CD4-positive, CD25-positive, alpha-beta regulatory T cell (primary cell): ENCODE measurements at regions not wholly inside any gene's neighbourhood (a gene's known extent, or its start where the extent isn't known, plus 50 kb on each side); places are given as distances from the start of the nearest gene placed in this dataset.
"Not testable (repeated sequence)": the region's sequence is repeated elsewhere in the genome, so short reads cannot be mapped to it uniquely, and the experiment has no call there.

Source experiments
- ATAC-seq, 2 donors: fragments of 150-1000 bp; cut with Tn5 transposase; one replicate each; pipeline ENCODE4 v1.10.0; 2021; ENCODE audit warnings: low read depth in 2 of 2, moderate number of reproducible peaks in 2 of 2, moderate library complexity in 1 of 2
- DNase-seq, 3 donors: peaks; one replicate each; pipeline versions ENCODE4 v3.0.0 to v3.0.0-alpha.2; 2012 to 2022; ENCODE audit warnings: mixed read lengths in 1 of 3
- H3K27ac ChIP-seq: one replicate; pipeline ENCODE4 v1.7.0; 2013; ENCODE audit warnings: mild to moderate bottlenecking, low read length; ENCODE audit not compliant: insufficient read depth, poor library complexity, severe bottlenecking
- H3K27me3 ChIP-seq: one replicate; pipeline ENCODE4 v1.7.0; 2013; ENCODE audit warnings: low read length; ENCODE audit not compliant: control insufficient read depth, insufficient read depth
- H3K36me3 ChIP-seq: one replicate; pipeline ENCODE4 v1.7.0; 2013; ENCODE audit warnings: mild to moderate bottlenecking, low read length, moderate library complexity; ENCODE audit not compliant: control insufficient read depth, insufficient read depth
- H3K4me1 ChIP-seq: 2 replicates; pipeline ENCODE4 v1.7.0; 2013; ENCODE audit warnings: mild to moderate bottlenecking, low read length; ENCODE audit not compliant: insufficient read depth, control insufficient read depth, poor library complexity, severe bottlenecking
- H3K4me3 ChIP-seq: one replicate; pipeline ENCODE4 v1.7.0; 2013; ENCODE audit warnings: low read depth, mild to moderate bottlenecking, low read length, moderate library complexity
- H3K9me3 ChIP-seq, 2 experiments: 1 replicate in 1 of 2; 2 replicates in 1 of 2; pipeline ENCODE4 v1.7.0; 2013; ENCODE audit warnings: low read length in 2 of 2, mild to moderate bottlenecking in 1 of 2, moderate library complexity in 1 of 2; ENCODE audit not compliant: control insufficient read depth in 2 of 2
- H3K27ac Mint-ChIP-seq, 3 donors: one replicate each; pipeline ENCODE4 v1.8.0; 2020 to 2022; ENCODE audit warnings: mild to moderate bottlenecking in 3 of 3, mixed read lengths in 3 of 3, moderate library complexity in 2 of 3
- H3K27me3 Mint-ChIP-seq: one replicate; pipeline ENCODE4 v1.8.0; 2022; ENCODE audit warnings: mild to moderate bottlenecking, mixed read lengths
- H3K36me3 Mint-ChIP-seq: one replicate; pipeline ENCODE4 v1.8.0; 2020; ENCODE audit warnings: mixed read lengths
- H3K4me1 Mint-ChIP-seq, 4 donors: one replicate each; pipeline ENCODE4 v1.8.0; 2020 to 2022; ENCODE audit warnings: mixed read lengths in 4 of 4, mild to moderate bottlenecking in 1 of 4
- H3K4me3 Mint-ChIP-seq, 4 donors: one replicate each; pipeline ENCODE4 v1.8.0; 2020 to 2022; ENCODE audit warnings: mild to moderate bottlenecking in 4 of 4, mixed read lengths in 4 of 4, moderate library complexity in 3 of 4
- H3K9me3 Mint-ChIP-seq, 7 donors: one replicate each; pipeline ENCODE4 v1.8.0; 2020 to 2022; ENCODE audit warnings: mixed read lengths in 7 of 7, mild to moderate bottlenecking in 3 of 7, moderate library complexity in 2 of 7

DNA sequence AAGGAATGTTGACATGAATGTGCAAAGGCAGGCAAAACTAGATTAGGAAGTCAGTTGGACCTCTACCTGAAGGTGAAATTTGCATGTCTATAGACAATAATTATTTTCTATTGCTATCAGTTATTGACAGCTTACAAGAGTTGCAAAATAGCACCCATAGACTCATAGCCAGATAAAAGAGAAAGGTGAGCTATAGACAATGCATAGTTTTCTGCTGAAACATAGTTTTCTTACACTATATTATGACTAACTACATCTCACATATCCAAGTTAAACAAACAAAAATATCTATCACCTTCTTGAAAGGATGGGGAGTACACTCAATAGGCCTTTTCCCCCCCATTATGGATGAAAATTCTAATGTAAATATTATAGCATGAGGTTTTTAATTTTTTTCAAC lies 305.0 kb downstream of the PTH2R start:
- DNase-seq (no peak), ATAC-seq (no peak)
- H3K27me3 Mint-ChIP-seq = no peaks in the 10 kb centered on the region
- Histone ChIP-seq H3K4me3 (no peak overlapping the region), H3K36me3 (no peaks in the 10 kb centered on the region), H3K27ac (no peak overlapping the region), H3K9me3 (no peaks in the 10 kb centered on the region), H3K27me3 (no peaks in the 10 kb centered on the region), H3K4me1 (no peaks in the 10 kb centered on the region)
- H3K9me3 Mint-ChIP-seq = peaks cover 0 to 3% (median 0%) of the 10 kb centered on the region in 7 donors
- H3K27ac Mint-ChIP-seq = no peak overlapping the region
- H3K4me3 Mint-ChIP-seq = no peak overlapping the region
- H3K4me1 Mint-ChIP-seq = no peaks in the 10 kb centered on the region
- H3K36me3 Mint-ChIP-seq = no peaks in the 10 kb centered on the region

DNA sequence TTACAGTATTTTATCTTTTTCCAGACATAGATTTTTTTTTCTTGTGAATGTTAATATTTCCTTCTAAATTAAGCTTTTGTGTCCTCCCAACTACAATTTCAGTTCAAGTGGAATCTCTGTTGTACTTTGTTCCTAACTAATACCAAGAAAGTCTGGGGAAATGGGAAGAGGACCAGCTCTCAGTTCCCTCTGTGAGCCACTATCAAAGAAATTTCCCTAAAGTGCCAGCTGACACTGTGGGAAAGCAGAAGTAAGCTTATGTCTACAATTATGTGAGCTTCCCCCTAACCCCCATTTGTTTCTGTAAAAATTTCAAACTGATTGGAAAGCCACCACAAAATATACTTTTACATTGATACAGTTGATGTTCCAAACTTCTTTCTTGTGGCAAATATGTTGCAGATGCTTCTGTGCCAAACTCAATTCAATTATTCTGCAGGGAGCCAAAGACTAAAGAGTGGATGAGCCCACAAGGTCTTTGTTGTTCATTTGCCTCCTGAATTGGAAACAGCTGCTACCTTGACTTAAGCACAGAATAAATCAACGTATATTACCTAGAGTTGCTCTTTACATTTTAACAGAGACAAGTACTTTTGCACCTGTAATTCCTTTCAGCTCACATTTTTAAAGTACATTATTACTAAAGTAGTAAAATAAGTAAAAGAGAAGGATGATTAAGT lies 306.6 kb downstream of the PTH2R start:
- no peak overlapping the region for H3K27ac ChIP-seq
- peaks cover 0 to 5% (median 1%) of the 10 kb centered on the region in 7 donors for H3K9me3 Mint-ChIP-seq
- H3K27ac Mint-ChIP-seq = no peak overlapping the region
- H3K27me3 Mint-ChIP-seq = no peaks in the 10 kb centered on the region
- no peaks in the 10 kb centered on the region for H3K27me3 ChIP-seq
- H3K4me3 ChIP-seq = no peak overlapping the region
- no peaks in the 10 kb centered on the region for H3K4me1 ChIP-seq
- ATAC-seq (no peak), DNase-seq (no peak)
- H3K9me3 ChIP-seq = no peaks in the 10 kb centered on the region
- no peaks in the 10 kb centered on the region for H3K36me3 Mint-ChIP-seq
- H3K4me3 Mint-ChIP-seq = no peak overlapping the region
- no peaks in the 10 kb centered on the region for H3K36me3 ChIP-seq
- H3K4me1 Mint-ChIP-seq = no peaks in the 10 kb centered on the region

DNA sequence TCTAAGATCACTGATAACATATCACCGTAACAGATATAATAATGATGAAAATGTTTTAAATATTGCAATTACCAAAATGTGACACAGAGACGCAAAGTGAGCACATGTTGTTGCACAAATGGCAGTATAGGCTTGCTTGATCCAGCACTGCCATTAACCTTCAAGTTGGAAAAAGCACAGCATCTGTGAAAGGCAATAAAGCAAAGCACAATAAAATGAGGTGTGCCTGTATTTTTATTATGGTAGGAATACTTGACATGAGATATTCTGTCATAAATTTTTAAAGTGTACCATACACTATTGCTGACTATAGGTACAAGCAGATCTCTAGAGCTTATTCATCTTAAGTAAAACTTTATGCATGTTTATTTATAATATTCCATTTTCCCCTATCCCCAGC lies 312.2 kb downstream of the PTH2R start:
- Histone ChIP-seq H3K27me3 (no peaks in the 10 kb centered on the region), H3K36me3 (no peaks in the 10 kb centered on the region), H3K4me3 (no peak overlapping the region), H3K4me1 (no peaks in the 10 kb centered on the region), H3K9me3 (no peaks in the 10 kb centered on the region), H3K27ac (no peak overlapping the region)
- H3K27ac Mint-ChIP-seq = no peak overlapping the region
- ATAC-seq (no peak), DNase-seq (no peak)
- no peaks in the 10 kb centered on the region for H3K36me3 Mint-ChIP-seq
- no peaks in the 10 kb centered on the region for H3K4me1 Mint-ChIP-seq
- H3K4me3 Mint-ChIP-seq = no peak overlapping the region
- no peaks in the 10 kb centered on the region for H3K27me3 Mint-ChIP-seq
- peaks cover 0 to 17% (median 1%) of the 10 kb centered on the region in 7 donors for H3K9me3 Mint-ChIP-seq

GRCh38 chr2:208722731-208723130 lies 316.1 kb downstream of the PTH2R start:
- H3K4me1 Mint-ChIP-seq = no peaks in the 10 kb centered on the region
- Histone ChIP-seq H3K4me3 (no peak overlapping the region), H3K9me3 (no peaks in the 10 kb centered on the region), H3K27ac (no peak overlapping the region), H3K4me1 (no peaks in the 10 kb centered on the region), H3K36me3 (no peaks in the 10 kb centered on the region), H3K27me3 (no peaks in the 10 kb centered on the region)
- no peak for ATAC-seq
- no peaks in the 10 kb centered on the region for H3K27me3 Mint-ChIP-seq
- no peaks in the 10 kb centered on the region for H3K36me3 Mint-ChIP-seq
- no peak for DNase-seq
- peaks cover 0 to 17% (median 3%) of the 10 kb centered on the region in 7 donors for H3K9me3 Mint-ChIP-seq
- H3K27ac Mint-ChIP-seq = no peak overlapping the region
- no peak overlapping the region for H3K4me3 Mint-ChIP-seq

GRCh38 chr2:208725280-208725679 lies 318.7 kb downstream of the PTH2R start:
- ATAC-seq = no peak

DNA sequence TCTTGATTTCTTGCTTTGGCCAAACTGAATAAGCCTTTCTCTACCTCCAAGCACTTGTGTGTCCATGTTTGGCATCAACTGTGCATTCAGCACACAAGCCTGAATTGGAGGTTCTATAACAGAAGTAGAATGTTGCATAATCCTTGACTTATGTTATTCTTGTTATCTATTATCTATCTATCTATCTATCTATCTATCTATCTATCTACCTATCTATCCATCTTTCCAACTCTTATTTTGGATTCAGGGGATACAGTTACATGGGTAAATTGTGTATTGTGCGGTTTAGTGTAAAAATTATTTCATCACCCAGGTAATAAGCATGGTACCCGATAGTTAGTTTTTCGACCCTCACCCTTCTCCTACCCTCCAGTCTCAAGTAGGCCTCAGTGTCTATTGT lies 319.6 kb downstream of the PTH2R start:
- Mint-ChIP-seq H3K36me3 (no peaks in the 10 kb centered on the region), H3K4me3 (no peak overlapping the region), H3K27ac (no peak overlapping the region), H3K9me3 (peaks cover 0 to 17% (median 5%) of the 10 kb centered on the region in 7 donors), H3K4me1 (no peaks in the 10 kb centered on the region), H3K27me3 (no peaks in the 10 kb centered on the region)
- no peaks in the 10 kb centered on the region for H3K36me3 ChIP-seq
- DNase-seq (no peak), ATAC-seq (no peak)
- no peaks in the 10 kb centered on the region for H3K4me1 ChIP-seq
- no peaks in the 10 kb centered on the region for H3K27me3 ChIP-seq
- no peak overlapping the region for H3K27ac ChIP-seq
- H3K4me3 ChIP-seq = no peak overlapping the region
- H3K9me3 ChIP-seq = no peaks in the 10 kb centered on the region

More at GRCh38 chr2:208725280-208725679, 318.7 kb downstream of the PTH2R start:
- Histone ChIP-seq H3K4me3 (no peak overlapping the region), H3K27ac (no peak overlapping the region), H3K36me3 (no peaks in the 10 kb centered on the region), H3K9me3 (no peaks in the 10 kb centered on the region), H3K4me1 (no peaks in the 10 kb centered on the region), H3K27me3 (no peaks in the 10 kb centered on the region)
- Mint-ChIP-seq H3K9me3 (peaks cover 0 to 17% (median 5%) of the 10 kb centered on the region in 7 donors), H3K4me3 (no peak overlapping the region), H3K36me3 (no peaks in the 10 kb centered on the region), H3K27ac (no peak overlapping the region), H3K27me3 (no peaks in the 10 kb centered on the region), H3K4me1 (no peaks in the 10 kb centered on the region)
- no peak for DNase-seq

DNA sequence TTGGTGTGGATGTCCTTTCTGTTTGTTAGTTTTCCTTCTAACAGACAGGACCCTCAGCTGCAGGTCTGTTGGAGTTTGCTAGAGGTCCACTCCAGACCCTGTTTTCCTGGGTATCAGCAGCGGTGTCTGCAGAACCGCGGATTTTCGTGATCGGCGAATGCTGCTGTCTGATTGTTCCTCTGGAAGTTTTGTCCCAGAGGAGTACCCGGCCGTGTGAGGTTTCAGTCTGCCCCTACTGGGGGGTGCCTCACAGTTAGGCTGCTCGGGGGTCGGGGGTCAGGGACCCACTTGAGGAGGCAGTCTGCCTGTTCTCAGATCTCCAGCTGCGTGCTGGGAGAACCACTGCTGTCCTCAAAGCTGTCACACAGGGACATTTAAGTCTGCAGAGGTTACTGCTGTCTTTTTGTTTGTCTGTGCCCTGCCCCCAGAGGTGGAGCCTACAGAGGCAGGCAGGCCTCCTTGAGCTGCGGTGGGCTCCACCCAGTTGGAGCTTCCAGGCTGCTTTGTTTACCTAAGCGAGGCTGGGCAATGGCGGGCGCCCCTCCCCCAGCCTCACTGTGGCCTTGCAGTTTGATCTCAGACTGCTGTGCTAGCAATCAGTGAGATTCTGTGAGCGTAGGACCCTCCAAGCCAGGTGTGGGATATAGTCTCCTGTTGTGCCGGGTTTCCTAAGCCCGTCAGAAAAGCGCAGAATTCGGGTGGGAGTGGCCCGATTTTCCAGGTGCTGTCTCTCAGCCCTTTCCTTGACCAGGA lies 345.2 kb downstream of the PTH2R start:
- not testable (repeated sequence) for H3K4me3 ChIP-seq, H3K9me3 ChIP-seq, H3K4me3 Mint-ChIP-seq, H3K27me3 Mint-ChIP-seq, H3K4me1 Mint-ChIP-seq, H3K27me3 ChIP-seq, H3K4me1 ChIP-seq, H3K27ac ChIP-seq, H3K27ac Mint-ChIP-seq, H3K36me3 ChIP-seq, ATAC-seq, H3K36me3 Mint-ChIP-seq, DNase-seq
- H3K9me3 Mint-ChIP-seq = peaks cover 0 to 16% (median 7%) of the 10 kb centered on the region in 7 donors

DNA sequence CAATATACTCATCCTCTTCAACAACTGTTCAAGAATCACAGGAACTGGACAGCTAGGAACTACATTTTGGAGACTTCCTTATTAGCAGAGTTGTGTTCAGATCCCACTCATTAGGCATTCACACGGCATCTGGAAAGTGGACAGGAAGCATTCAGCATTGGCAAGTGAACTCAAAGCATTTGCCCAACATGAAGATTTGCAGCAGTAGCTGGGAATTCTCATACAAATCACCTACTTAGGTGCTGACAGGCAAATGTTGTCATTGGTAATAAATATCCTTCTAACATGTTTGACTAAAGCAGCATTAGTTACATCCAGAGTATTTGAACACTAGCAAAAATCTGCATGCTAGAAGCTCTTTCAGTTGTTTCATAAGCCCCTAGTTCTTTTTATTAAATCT lies 350.8 kb downstream of the PTH2R start:
- H3K27me3 ChIP-seq = no peaks in the 10 kb centered on the region
- no peaks in the 10 kb centered on the region for H3K36me3 Mint-ChIP-seq

More for the DNA sequence above, 350.8 kb downstream of the PTH2R start:
- H3K4me1 Mint-ChIP-seq = no peaks in the 10 kb centered on the region
- H3K9me3 ChIP-seq = peaks cover 0 to 3% of the 10 kb centered on the region in 2 experiments
- H3K27ac Mint-ChIP-seq = no peak overlapping the region
- H3K4me3 Mint-ChIP-seq = no peak overlapping the region
- no peak overlapping the region for H3K27ac ChIP-seq
- DNase-seq (no peak), ATAC-seq (no peak)
- peaks cover 0 to 17% (median 9%) of the 10 kb centered on the region in 7 donors for H3K9me3 Mint-ChIP-seq
- no peaks in the 10 kb centered on the region for H3K36me3 ChIP-seq
- H3K27me3 Mint-ChIP-seq = no peaks in the 10 kb centered on the region
- H3K4me1 ChIP-seq = no peaks in the 10 kb centered on the region
- H3K4me3 ChIP-seq = no peak overlapping the region
